HG03520 (cell line): ENCODE measurements at regions not wholly inside any gene's neighbourhood (a gene's known extent, or its start where the extent isn't known, plus 50 kb on each side); places are given as distances from the start of the nearest gene placed in this dataset.

Experiments used
- ATAC-seq: cut with Tn5 transposase; IDR thresholded peaks from one replicate; pipeline ENCODE4 v1.9.1; 2021; ENCODE audit warnings: mild to moderate bottlenecking, moderate library complexity; ENCODE audit not compliant: unreplicated experiment

DNA sequence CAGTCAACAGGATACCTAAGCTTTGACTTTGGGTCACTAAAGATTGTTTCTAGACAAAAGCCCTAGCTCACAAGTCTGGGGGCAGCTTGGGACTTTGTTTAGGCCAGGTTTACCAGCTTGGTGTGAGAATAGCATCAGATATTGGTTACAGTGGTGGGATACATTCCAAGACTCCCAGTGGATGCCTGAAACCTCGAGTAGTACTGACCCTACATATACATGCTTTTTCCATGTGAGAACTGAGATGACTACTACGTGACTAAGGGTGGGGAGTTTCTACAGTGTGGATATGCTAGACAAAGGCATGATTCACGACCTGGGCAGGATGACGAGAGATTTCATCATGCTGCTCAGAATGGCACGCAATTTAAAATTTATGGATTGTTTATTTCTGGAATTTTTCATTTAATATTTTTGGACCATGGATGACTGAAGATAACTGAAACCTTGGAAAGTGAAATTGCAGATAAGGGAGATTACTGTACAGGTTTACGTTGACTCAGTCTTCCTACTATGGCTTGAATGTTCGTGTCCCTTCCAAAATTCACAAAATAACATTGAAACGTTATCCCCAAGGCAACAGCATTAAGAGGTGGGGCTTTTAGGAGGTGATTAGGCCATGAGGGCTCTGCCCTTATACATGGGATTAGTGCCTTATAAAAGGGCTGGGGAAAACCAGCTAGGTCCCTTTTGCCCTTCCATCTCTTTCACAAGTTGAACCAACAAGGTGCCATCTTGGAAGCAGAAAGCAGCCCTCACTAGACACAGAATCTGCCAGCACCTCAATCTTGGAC lies 50.2 kb upstream of the CTAGE1 start:
- ATAC-seq, result no peak

DNA sequence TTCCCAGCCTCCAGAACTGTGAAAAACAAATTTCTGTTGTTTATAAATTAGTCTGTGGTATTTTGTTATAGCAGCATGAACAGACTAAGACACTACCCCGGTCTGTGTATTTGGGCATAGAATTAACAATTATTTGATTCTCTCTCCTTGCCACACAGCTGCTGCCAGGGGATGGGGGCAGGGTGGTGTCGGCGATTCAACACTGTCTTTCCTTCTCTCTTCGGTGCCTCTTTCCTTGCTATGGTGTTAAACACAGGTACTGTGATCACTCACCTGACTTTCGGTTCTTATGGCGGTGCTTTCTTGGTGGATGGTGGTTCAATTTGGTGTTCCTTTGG lies 50.8 kb upstream of the CTAGE1 start:
- ATAC-seq, result no peak

DNA sequence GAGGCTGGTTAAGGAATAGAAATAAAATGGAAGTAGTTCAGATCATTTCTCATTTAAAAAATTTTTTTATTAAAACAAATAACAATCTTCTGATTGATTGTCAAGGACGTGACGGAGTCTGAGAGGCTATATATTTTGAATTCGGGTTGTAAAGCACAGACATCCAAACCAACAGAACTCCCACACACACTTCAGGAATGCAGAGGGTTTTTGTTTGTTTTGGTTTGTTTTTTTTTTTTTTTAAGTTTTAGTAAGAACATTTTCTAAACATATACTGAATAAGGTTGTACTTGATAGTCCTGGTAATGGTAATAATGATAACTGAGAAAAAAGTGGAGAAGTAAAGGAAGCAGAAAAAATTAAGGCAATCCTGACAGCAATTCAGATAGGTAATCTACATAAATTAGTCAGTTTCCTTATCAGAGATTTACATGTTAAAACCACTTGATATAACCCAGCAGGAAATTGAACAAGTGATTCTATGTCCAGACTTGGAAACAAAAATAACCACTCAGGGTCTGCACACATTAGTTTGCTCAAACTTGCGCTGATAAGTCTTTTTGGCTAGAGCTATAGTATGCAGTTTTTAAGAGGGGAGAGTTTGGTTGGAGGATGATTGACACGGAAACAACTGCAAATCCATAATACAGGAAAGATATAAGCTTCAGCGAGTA lies 51.5 kb upstream of the CTAGE1 start:
- no peak for ATAC-seq

DNA sequence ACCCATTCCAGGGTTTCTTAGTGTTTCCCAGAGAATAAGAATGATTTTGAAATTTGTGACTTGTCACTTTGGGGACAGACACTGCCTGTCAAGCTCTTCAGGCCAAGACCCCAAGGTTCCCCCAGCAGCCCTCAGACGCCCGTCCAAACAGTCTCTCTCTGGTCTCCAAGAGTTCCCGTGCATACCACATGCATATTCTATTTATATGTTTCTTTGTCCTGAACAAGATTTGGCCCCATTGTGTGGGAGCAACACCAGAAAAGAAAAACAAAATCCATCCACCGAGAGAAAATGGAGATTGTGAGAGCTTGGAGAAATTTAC lies 52.2 kb upstream of the CTAGE1 start:
- ATAC-seq, result no peak

DNA sequence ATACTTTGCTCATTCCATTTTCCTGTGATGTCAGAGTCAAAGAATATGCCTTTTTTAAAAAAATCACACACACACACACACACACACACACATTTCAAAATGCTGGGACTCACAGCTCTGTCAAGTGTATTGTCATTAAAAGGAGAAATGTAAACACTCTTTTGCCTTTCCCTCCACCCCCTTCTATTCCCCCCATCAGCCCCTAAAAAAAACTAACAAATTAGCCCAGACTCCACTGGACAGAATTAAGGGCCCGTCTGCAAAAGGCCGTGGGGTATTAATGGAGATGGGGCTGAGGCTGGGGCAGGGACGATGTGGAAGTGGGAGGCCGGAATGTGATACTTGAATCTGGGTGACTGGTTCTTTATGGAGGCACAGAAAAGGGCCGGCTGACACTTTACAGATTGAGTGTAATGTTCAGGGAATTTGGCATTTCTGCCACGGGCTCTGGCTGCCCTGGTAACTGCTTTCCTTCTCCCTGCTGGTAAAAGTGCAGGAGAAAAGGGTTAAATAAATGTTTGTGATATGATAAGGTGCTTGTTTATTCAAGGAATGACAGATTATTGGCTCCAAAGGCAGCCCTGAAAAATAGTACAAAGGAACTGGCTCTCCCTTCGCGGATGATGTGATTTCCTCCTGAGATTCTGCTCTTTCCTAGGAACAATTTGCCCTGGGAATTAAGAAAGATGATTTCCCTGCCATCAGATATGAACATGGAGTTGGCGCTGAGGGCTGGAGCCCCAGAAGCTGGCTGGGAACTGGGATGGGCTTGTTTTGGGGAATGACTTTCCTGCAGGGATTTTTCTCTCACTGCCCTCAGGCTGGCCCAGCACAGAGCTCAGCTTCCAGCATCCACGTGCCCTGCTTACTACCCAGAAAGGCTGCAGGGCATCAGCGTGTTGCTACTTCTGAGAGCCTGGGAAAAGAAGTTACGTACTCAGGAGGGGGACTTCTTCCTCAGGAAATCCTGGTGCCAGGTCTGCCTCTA lies 52.8 kb upstream of the CTAGE1 start:
- no peak for ATAC-seq

DNA sequence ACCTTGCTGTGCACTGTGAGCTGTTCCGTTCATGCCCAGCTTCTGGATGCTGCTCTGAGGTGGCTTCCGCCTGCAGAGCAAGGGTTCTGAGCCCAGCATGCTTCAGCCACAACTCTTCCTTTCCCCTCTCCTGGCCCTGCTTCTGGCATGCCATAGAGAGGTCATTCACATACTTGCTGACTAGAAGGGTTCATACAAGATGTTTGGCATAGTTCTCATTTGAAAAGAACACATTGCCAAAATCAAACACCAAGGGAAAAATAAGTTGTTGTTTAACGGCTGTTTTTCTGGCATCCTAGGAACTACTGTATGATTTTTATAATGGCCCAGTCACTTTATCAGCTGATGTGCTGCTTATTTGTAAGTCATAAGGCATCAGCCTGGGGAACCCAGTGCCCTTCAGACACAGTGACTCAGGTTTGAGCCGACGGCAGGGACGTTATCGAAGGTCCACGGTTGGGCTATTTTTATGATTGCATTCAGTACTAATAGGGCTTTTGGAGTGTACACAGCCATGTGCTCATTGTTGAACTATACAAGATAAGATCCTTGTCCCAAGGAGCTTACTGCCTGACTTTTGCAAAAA lies 53.9 kb upstream of the CTAGE1 start:
- ATAC-seq, result no peak

DNA sequence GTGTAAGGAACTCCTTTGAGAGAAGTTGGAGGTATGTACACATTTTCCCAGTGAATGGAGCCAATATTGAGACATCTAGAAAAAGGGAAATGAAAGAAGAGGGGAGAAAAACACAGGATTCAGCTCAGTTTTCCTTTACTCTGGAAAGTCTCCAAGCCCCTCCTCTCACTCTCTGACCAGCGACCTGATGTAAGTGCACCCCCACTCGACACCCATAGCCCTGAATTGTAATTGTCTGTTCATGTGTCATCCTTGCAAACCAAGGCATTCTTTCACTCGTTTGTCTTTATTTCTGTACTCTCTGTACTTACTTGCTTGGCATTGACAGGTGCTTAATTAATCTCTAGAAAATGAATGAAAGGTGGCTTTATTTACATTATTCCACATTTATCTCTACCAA lies 55.7 kb upstream of the CTAGE1 start:
- no peak for ATAC-seq

DNA sequence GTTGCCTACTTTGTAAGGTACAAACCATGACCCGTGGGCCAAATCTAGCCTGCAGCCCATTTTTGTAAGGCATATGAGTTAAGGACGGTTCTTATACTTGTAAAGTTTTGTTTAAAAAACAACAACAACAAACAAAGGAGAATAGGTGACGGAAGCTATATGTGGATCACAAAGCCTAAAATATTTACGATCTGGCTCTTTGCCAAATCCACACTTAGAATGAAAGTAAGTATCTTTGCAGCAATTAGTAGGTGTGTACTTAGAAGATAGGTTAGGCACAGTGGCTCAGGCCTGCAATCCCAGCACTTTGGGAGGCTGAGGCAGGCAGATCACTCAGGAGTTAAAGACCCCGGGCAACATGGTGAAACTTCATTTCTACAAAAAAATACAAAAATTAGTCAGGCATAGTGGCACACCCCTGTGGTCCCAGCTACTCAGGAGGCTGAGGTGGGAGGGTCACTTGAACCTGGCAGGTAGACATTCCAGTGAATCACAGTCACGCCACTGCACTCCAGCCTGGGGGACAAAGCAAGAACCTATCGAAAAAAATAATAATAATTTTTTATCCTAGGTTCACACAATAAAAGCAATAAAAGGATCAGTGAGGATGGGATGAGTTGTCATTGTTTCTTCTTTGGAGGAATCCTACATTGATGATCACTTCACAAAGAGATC lies 57.8 kb upstream of the CTAGE1 start:
- no peak for ATAC-seq

DNA sequence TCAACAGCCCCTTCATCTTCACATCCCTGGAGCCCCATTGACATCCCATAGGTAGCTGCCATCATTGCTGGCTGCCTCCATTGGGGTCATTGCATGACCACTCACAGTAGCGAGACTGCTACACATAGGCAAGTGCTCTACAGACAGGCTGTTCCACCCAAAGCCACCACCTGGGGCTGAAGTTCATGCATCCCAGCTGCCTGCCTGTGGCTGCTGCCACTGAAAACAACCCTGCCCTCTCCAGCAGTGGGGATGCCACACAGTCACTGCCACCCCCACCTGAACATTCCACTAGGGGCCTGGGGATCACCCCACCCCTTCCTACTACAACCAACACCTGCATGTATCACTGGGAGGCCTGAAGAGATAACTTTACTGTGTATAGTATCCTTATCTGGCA lies 59.5 kb upstream of the CTAGE1 start:
- no peak for ATAC-seq

DNA sequence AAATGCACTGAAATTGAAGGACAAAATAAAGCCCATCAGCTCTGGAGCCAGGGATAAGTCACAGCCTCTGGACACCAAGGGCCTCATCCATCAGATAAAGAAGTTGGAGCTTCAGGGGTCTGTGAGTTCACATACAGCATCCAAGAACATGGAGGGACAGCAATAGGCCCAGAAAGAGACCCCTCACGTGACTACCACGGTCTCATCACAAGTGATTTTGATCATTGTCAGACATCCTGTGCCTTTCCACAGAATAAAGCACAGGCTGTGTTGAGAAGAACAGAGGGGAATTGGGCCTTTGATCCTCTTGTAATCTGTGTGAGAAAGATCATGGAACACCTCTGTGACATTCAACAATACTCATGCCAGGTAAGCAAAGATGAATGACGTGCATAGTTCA lies 65.2 kb upstream of the CTAGE1 start:
- ATAC-seq, result no peak

DNA sequence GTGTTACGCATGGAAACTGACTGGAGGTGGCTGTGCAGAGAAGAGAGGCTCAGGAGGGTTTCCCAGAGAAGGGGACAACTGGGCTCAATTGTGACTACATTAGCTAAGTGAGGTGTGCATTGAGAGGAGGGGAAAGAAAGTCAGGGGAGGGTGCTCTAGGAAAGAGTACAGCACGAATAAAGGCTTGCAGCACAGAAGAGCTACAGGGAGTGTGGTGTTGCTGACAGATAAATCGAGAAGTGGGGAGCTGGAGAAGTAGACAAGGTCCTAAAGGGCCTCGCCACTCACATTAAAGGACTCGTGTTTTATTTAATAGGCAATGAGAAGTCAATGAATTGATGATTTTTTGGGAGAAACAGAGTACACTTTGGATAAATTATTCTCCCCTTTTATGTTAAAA lies 65.7 kb upstream of the CTAGE1 start:
- ATAC-seq, result no peak

DNA sequence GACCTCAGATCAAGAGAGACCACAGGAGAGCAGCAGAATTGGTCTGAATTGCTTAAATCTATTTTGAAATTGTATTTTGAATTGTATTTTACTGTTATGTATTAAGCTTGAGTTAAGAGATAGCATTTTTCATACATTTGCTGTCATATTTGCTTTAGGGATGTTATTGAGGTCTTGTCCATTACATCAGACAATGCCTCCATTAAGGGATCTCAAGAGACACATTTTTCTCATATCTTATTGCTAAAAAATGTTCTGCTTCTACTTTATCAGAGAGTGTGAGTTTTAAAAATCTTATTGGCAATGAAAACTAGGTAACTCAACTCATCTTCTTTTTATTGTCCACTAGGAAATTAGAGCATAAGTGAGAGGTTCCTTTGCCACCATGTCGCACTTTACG lies 66.8 kb upstream of the CTAGE1 start:
- no peak for ATAC-seq

DNA sequence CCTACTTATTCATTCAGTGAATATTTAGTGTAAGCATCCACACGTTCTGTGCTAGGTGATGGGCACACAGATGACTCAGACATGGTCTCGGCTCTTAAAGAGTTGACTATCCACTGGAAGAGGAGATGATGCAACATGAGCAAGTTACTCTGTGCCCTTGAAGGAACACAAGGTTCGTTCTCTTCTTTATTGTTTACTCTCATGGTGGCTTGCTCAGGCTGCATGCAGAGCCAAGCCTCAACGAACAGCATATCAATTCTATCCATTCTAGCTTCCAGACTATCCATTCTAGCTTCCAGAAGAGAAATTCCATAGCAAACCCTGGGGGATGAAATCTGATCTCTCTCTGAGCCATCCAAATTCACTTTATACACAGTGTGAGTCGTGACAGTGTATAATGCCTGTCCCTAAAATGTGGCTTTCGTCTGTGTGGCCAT lies 68.1 kb upstream of the CTAGE1 start:
- no peak for ATAC-seq

DNA sequence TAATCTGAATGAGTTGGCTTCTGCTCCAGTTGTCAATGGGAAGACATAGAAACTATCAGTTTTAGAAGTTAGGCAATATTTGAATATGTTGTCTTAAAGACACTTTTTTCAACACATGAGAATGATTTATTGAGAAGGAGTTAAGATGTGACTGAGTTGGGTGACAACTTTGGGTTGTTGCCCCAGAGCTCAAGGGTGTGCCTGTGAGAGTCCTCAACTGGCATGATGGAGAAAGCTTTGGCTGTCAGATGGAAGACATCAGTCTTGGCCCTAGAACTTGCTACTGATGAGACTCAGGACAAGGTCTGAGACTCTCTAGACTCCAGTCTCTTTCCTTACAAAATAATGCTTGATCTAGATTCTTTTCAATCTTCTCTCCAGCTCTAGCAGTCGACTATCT lies 69.0 kb upstream of the CTAGE1 start:
- ATAC-seq, result no peak

DNA sequence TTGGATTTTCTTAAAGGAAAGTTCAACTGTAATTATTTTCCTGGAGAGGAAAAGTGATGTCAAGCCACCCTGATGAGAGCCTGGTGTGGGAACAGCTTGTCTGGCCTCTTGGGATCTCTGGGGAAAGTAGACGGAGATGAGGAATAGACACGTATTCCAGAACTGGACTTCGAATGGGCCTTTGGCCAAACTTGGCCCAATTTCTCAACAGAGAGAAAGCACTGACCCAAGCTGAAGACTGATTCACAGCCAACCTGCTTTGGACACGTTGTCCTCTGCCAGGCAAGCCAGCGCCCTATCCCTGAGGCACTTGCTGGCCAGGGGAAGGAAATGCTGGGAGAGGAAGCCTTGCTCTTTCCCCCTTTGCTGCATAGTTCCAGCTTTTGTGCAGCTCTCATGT lies 70.8 kb upstream of the CTAGE1 start:
- ATAC-seq, result no peak

DNA sequence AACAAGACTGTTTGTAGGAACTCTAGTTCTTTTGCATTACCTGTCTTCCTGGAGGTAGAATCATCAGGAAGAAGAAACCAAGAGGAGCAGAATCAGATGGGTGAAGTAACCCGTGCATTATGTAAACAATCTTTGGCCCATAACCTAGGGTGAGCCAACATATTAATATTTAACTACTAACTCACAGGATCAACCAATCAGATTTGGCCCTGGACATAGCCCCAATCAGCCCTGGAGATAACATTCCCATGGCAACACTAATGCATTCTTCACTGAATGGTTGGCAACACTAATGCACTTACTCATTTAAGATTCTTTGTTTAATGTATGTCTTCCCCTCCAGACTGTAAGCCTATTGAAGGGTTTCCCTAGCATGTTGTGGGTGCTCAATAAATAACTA lies 72.0 kb upstream of the CTAGE1 start:
- ATAC-seq, result no peak

DNA sequence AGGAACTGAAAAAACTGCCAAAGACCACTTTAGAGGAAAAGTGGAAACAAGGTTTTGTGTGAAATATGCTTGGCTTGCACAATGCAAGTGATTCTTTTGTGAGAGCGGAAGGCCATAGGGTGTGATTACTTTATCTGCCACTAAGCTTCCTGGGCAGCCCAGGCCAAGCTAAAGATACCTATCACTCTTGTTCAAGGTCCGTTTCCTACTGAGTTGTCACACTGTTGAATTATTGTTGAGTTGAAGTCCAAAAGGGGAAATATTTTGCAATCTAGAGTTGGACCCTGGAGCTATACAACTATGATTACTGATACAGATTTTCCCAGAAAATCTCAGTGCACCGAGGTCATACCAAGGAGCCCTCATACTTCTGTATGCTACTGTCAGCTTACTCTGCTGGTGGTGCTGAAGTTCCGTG lies 72.7 kb upstream of the CTAGE1 start:
- no peak for ATAC-seq

DNA sequence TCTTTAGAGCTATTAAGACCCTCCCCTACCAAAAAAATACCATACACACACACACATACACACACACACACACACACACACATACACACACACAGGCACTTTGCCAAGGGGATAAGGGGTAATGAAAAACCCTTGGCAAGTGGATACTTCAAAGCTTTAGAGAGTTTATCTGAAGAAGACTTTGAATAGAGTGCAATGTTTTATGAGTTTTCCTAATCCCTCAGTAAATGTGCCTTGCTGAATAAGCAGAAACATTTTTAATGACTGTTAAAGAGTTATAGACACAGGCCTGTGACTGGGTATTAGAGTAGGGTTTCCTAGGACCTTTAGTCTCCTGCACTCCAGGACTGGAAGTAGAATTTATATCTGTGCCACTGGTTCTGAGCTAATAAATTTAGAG lies 75.5 kb upstream of the CTAGE1 start:
- no peak for ATAC-seq

DNA sequence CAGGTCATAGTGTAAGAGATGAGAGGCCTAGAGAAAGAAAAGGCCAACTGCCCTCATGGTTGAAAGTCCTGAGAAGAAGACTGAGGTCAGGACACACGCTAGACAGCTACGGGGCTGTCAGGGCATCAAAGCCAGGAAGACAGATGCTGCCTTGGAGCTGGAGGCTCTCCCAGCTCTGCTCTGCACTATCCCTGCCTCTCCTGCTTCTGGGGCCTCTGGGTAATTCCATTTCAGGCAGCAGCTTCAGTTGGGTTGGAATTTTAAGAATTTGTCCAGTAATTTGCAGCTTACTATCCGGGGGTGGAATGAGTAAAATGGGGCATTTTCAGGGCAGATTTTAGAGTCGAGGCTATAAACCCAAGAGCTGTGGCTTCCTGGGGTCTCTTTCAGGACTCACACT lies 76.2 kb upstream of the CTAGE1 start:
- ATAC-seq, result no peak

DNA sequence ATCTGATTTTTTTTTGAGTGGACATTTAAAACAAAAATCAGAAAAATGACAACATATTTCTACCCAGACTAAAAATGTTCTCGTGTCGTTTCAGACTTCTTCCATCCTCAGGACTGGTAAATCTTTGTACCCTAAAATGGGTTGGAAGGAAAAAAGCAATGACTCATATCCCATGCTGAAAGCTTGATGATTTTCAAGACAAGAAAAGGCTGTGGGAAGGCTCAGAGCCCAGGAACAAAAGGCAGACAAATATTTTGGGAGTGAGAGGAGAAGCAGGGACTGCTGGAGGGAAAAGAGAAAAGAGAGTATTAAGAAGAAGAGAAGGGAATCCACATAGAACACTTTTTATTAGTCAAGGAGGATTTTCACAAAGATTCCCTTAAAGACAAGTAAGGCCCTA lies 77.1 kb upstream of the CTAGE1 start:
- no peak for ATAC-seq

DNA sequence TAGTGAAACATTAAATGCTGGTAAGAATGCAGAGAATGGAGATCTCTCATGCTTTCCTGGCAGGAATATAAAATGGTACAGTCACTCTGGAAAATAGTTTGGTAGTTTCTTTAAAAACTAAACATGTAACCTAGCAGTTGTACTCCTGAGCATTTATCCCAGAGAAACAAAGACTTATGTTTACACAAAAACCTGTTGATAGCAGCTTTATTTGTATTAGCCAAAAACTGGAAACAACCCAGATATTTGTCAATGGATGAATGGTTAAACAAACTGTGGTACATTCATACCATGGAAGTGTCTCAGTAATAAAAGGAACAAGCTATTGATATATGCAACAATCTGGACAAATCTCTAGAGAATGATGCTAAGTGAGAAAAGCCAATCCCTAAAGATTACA lies 81.7 kb upstream of the CTAGE1 start:
- no peak for ATAC-seq
